HCT116 (cell line): ENCODE measurements at regions not wholly inside any gene's neighbourhood (a gene's known extent, or its start where the extent isn't known, plus 50 kb on each side); places are given as distances from the start of the nearest gene placed in this dataset.

Experiments used
- ATAC-seq: fragments of 200-7000 bp; cut with Tn5 transposase; 2 replicates; pipeline ENCODE4 v1.9.1; 2020; ENCODE audit warnings: mild to moderate bottlenecking, moderate library complexity
- BruUV-seq: library from RNA; stranded (reverse); fragments of 400-500 nt; replicated peaks from 2 replicates; lab custom pipeline; 2021; lab: Mats Ljungman, UMichigan
- CTCF ChIA-PET: fragments of 300-600 bp; sonication (Branson Sonifier 250); formaldehyde crosslinking; loops from one replicate; lab custom pipeline; 2021; ENCODE audit warnings: antibody characterized with exemption; lab: Charles Lee
- POLR2A ChIA-PET: fragments of 300-600, 350-600 bp; sonication (Branson Sonifier 250); formaldehyde crosslinking; loops from one replicate; lab custom pipeline; 2021; ENCODE audit warnings: antibody characterized with exemption; lab: Charles Lee
- RAD21 ChIA-PET, 2 experiments: fragments of 300-600 bp; sonication (Branson Sonifier 250); formaldehyde crosslinking; loops; one replicate each; lab custom pipeline; 2023; ENCODE audit warnings: low total read pairs in 2 of 2; ENCODE audit not compliant: uncharacterized antibody in 2 of 2, unreplicated experiment in 2 of 2, low non-redundant PET in 1 of 2; lab: Charles Lee
- DNase-seq: peaks from one replicate; pipeline ENCODE4 v3.0.0-alpha.2; 2010; ENCODE audit warnings: low read depth, low spot score
- H2AFZ ChIP-seq: fragments of 200-600 bp; shearing (Covaris generic), sonication (generic); 2 replicates; pipeline ENCODE4 v1.6.1; 2017; ENCODE audit warnings: low read depth, mixed run types, mixed read lengths, antibody characterized with exemption, low read length; ENCODE audit not compliant: poor library complexity, severe bottlenecking
- H3K27ac ChIP-seq: 2 replicates; pipeline ENCODE4 v1.5.1; 2012; ENCODE audit warnings: low read depth, low read length
- H3K27me3 ChIP-seq: fragments of 200-600 bp; sonication (generic); 2 replicates; pipeline ENCODE4 v1.6.1; 2016; ENCODE audit warnings: mixed run types, low read length, mixed read lengths; ENCODE audit not compliant: insufficient read depth
- H3K36me3 ChIP-seq, 2 experiments: fragments of 200-500 bp in 1 of 2; fragments of 200-600 bp in 1 of 2; sonication (Bioruptor generic) in 1 of 2; sonication (generic) in 1 of 2; 2 replicates each; pipeline versions ENCODE4 v1.5.1 to v1.6.1; 2014 to 2016; ENCODE audit warnings: low read length in 2 of 2, inconsistent platforms in 1 of 2, mixed read lengths in 1 of 2, mixed run types in 1 of 2; ENCODE audit not compliant: insufficient read depth in 2 of 2, control insufficient read depth in 1 of 2
- H3K4me1 ChIP-seq, 2 experiments: fragments of 200-600 bp in 1 of 2; sonication (generic) in 1 of 2; 2 replicates each; pipeline versions ENCODE4 v1.5.1 to v1.6.1; 2012 to 2017; ENCODE audit warnings: low read length in 2 of 2, inconsistent platforms in 1 of 2, mild to moderate bottlenecking in 1 of 2, mixed read lengths in 1 of 2, mixed run types in 1 of 2, moderate library complexity in 1 of 2; ENCODE audit not compliant: insufficient read depth in 2 of 2, control insufficient read depth in 1 of 2
- H3K4me2 ChIP-seq: fragments of 200-600 bp; sonication (generic); 2 replicates; pipeline ENCODE4 v1.6.1; 2017; ENCODE audit warnings: mixed run types, low read length, mixed read lengths
- H3K4me3 ChIP-seq, 2 experiments: fragments of 200-600 bp in 1 of 2; sonication (generic) in 1 of 2; replicated peaks in 1 of 2; 2 replicates each; pipeline ENCODE4 v1.5.1; 2011 to 2016; ENCODE audit warnings: low read length in 2 of 2, control low read depth in 1 of 2, low read depth in 1 of 2, mild to moderate bottlenecking in 1 of 2, mixed read lengths in 1 of 2, mixed run types in 1 of 2
- H3K79me2 ChIP-seq: fragments of 200-600 bp; sonication (generic); 2 replicates; pipeline ENCODE4 v1.6.1; 2017; ENCODE audit warnings: mild to moderate bottlenecking, mixed run types, low read length, moderate library complexity, mixed read lengths; ENCODE audit not compliant: insufficient read depth
- H3K9ac ChIP-seq: fragments of 200-600 bp; sonication (generic); 2 replicates; pipeline ENCODE4 v1.6.1; 2016; ENCODE audit warnings: low read length, mixed read lengths
- H3K9me2 ChIP-seq: fragments of 200-600 bp; sonication (generic), shearing (Covaris generic); 2 replicates; pipeline ENCODE4 v1.6.1; 2017; ENCODE audit warnings: mixed run types, mild to moderate bottlenecking, moderate library complexity; ENCODE audit not compliant: insufficient read depth
- H3K9me3 ChIP-seq, 2 experiments: fragments of 200-500 bp in 1 of 2; fragments of 200-600 bp in 1 of 2; sonication (Bioruptor generic) in 1 of 2; sonication (generic) in 1 of 2; 2 replicates each; pipeline ENCODE4 v1.6.1; 2014 to 2017; ENCODE audit warnings: low read length in 2 of 2, mixed read lengths in 2 of 2, inconsistent platforms in 1 of 2, low read depth in 1 of 2, mild to moderate bottlenecking in 1 of 2, mixed run types in 1 of 2, moderate library complexity in 1 of 2; ENCODE audit not compliant: control insufficient read depth in 1 of 2, insufficient read depth in 1 of 2
- H4K20me1 ChIP-seq: fragments of 200-600 bp; sonication (generic), shearing (Covaris generic); 2 replicates; pipeline ENCODE4 v1.6.1; 2017; ENCODE audit warnings: mixed run types, mild to moderate bottlenecking, moderate library complexity; ENCODE audit not compliant: insufficient read depth
- ATF3 ChIP-seq: IDR thresholded peaks from 2 replicates; pipeline ENCODE4 v1.6.1; 2012
- CBX3 ChIP-seq: IDR thresholded peaks from 2 replicates; pipeline ENCODE4 v1.6.1; 2012; ENCODE audit warnings: low read depth
- ELF1 ChIP-seq: IDR thresholded peaks from 2 replicates; pipeline ENCODE4 v1.6.1; 2012; ENCODE audit warnings: low read depth, borderline replicate concordance
- POLR2AphosphoS5 ChIP-seq: IDR thresholded peaks from 2 replicates; pipeline ENCODE4 v1.6.1; 2011; ENCODE audit warnings: mild to moderate bottlenecking, low read depth, low read length, moderate library complexity
- SIN3A ChIP-seq: IDR thresholded peaks from 2 replicates; pipeline ENCODE4 v1.6.1; 2012; ENCODE audit warnings: low read depth
- SP1 ChIP-seq: IDR thresholded peaks from 2 replicates; pipeline ENCODE4 v1.6.1; 2012; ENCODE audit warnings: low read depth
- TCF7L2 ChIP-seq: IDR thresholded peaks from 2 replicates; pipeline ENCODE4 v1.7.0; 2011; ENCODE audit warnings: borderline replicate concordance, inconsistent platforms; ENCODE audit not compliant: insufficient read depth, insufficient read length; ENCODE audit errors: extremely low read depth
- ZBTB33 ChIP-seq: IDR thresholded peaks from 2 replicates; pipeline ENCODE4 v1.6.1; 2011; ENCODE audit warnings: mild to moderate bottlenecking, low read length, moderate library complexity; ENCODE audit not compliant: insufficient replicate concordance; ENCODE audit errors: extremely low read depth
- intact Hi-C: fragments of 100-400 bp; cut with micrococcal nuclease; formaldehyde crosslinking; loops from 2 replicates; pipeline ENCODE4 v1.10.0; 2022

- H3K9ac ChIP-seq, result no peak overlapping the region
- ChIA-PET RAD21 (no interaction called here), POLR2A (no interaction called here), CTCF (no interaction called here)
- intact Hi-C loops, result no loop called here
- no peaks in the 10 kb centered on the region for H3K4me1 ChIP-seq
- no peaks in the 10 kb centered on the region for H4K20me1 ChIP-seq
- no peaks in the 10 kb centered on the region for H3K36me3 ChIP-seq
- no peaks in the 10 kb centered on the region for H3K79me2 ChIP-seq
- no peak overlapping the region for H2AFZ ChIP-seq
- H3K4me2 ChIP-seq, result no peak overlapping the region
- no TSS peak for BruUV-seq
- no peak for DNase-seq
- H3K4me3 ChIP-seq, result no peak overlapping the region
- H3K27ac ChIP-seq, result no peak overlapping the region
- no peaks in the 10 kb centered on the region for H3K9me3 ChIP-seq
- no peaks in the 10 kb centered on the region for H3K27me3 ChIP-seq
- no peak for ATAC-seq
- TF ChIP-seq CBX3 (no peak), POLR2AphosphoS5 (no peak), SP1 (no peak), TCF7L2 (no peak), SIN3A (no peak), ATF3 (no peak), ELF1 (no peak), ZBTB33 (no peak)
- TF ChIP-seq, all 23 proteins: peak for 0
- no peaks in the 10 kb centered on the region for H3K9me2 ChIP-seq
Measured at GRCh38 chr5:176131771-176132170, 106.5 kb upstream of the SIMC1 start.
